ENCODE measurements at regions not wholly inside any gene's neighbourhood (a gene's known extent, or its start where the extent isn't known, plus 50 kb on each side); places are given as distances from the start of the nearest gene placed in this dataset.

- TF ChIP-seq ZBTB25 (CRISPR knock-in tag; IDR thresholded peaks at IDR 0.05) (peak; percentile 81), GABPB1 (CRISPR knock-in tag; IDR thresholded peaks at IDR 0.05) (no peak; the same call in 1 of the 2 replicates), ZNF800 (CRISPR knock-in tag; IDR thresholded peaks at IDR 0.05) (no peak), LRRFIP1 (CRISPR knock-in tag; conservative IDR thresholded peaks at IDR 0.05) (no peak), POGK (CRISPR knock-in tag; conservative IDR thresholded peaks at IDR 0.05) (no peak), SOX13 (IDR thresholded peaks at IDR 0.05) (peak; percentile 89), SOX13 (CRISPR knock-in tag; conservative IDR thresholded peaks at IDR 0.05 in 1 of 2, IDR thresholded peaks at IDR 0.05 in 1 of 2) (peak in 1 of 2 experiments; percentile 97; a peak in 2 of 4 replicates), ZNF333 (CRISPR knock-in tag; IDR thresholded peaks at IDR 0.05; ENCODE audit: borderline replicate concordance) (no peak), RBAK (CRISPR knock-in tag; IDR thresholded peaks at IDR 0.05) (no peak), ZBTB44 (CRISPR knock-in tag; IDR thresholded peaks at IDR 0.05) (no peak), RFXAP (CRISPR knock-in tag; IDR thresholded peaks at IDR 0.05; ENCODE audit: borderline replicate concordance) (no peak), ZNF512 (CRISPR knock-in tag; IDR thresholded peaks at IDR 0.05) (no peak), ZNF274 (CRISPR knock-in tag; IDR thresholded peaks at IDR 0.05) (no peak), SALL2 (CRISPR knock-in tag; IDR thresholded peaks at IDR 0.05) (no peak), ZNF660 (CRISPR knock-in tag; IDR thresholded peaks at IDR 0.05; ENCODE audit: borderline replicate concordance, low read depth) (no peak), SPEN (CRISPR knock-in tag; IDR thresholded peaks at IDR 0.05; ENCODE audit: low read depth) (no peak), KLF12 (CRISPR knock-in tag; IDR thresholded peaks at IDR 0.05; ENCODE audit: borderline replicate concordance) (no peak), FOXA1 (IDR thresholded peaks at IDR 0.05) (peak; percentile 63; the same call in 1 of the 2 replicates), FOXA1 (CRISPR knock-in tag; IDR thresholded peaks at IDR 0.05) (peak; percentile 78)
These were observed 110.5 kb downstream of the ANXA3 start (continued) for GRCh38 chr4:78661921-78662521.

All from HepG2 (cell line).